K562 (cell line): ENCODE measurements at regions not wholly inside any gene's neighbourhood (a gene's known extent, or its start where the extent isn't known, plus 50 kb on each side); places are given as distances from the start of the nearest gene placed in this dataset.

Experiments
- ATAC-seq: fragments of 200-7000 bp; cut with Tn5 transposase; 3 replicates; pipeline ENCODE4 v1.9.1; 2020; ENCODE audit warnings: moderate library complexity
- BruUV-seq: library from RNA; stranded (reverse); fragments of 400-500 nt; replicated peaks from 2 replicates; lab custom pipeline; 2021; lab: Mats Ljungman, UMichigan
- CTCF ChIA-PET: fragments of 300-600 bp; formaldehyde crosslinking; extraction: SDS; loops from one replicate; lab custom pipeline; 2021; ENCODE audit warnings: low intra/inter-chr PET ratio; lab: Yijun Ruan, JAX
- POLR2A ChIA-PET: fragments of 300-600, 350-650 bp; sonication (Branson Sonifier 250); formaldehyde crosslinking; extraction: SDS; loops from one replicate; lab custom pipeline; 2021; ENCODE audit warnings: antibody characterized with exemption, inconsistent platforms; lab: Yijun Ruan, JAX
- DNase-seq, 4 experiments: peaks; one replicate each; pipeline versions ENCODE4 v3.0.0 to v3.0.0-alpha.2; 2011 to 2018; ENCODE audit warnings: low spot score in 3 of 4, mixed read lengths in 3 of 4; ENCODE audit errors: extremely low read depth in 1 of 4
- FAIRE-seq: peaks from 2 replicates; lab custom pipeline; 2011; peaks lifted over from hg19 to GRCh38; lab: Jason Lieb, UNC
- H2AFZ ChIP-seq: 2 replicates; pipeline ENCODE4 v1.6.0; 2011; ENCODE audit warnings: low read depth, low read length, control low read depth, inconsistent platforms
- H3K27ac ChIP-seq: fragments of 200-600 bp; 3 replicates; pipeline ENCODE4 v1.8.0; 2011; ENCODE audit warnings: low read depth, mild to moderate bottlenecking, control low read depth, inconsistent platforms, low read length, moderate library complexity, mixed read lengths; ENCODE audit errors: extremely low read depth
- H3K27me3 ChIP-seq, 2 experiments: fragments of 300-600 bp in 1 of 2; 2 replicates in 1 of 2; 3 replicates in 1 of 2; pipeline versions ENCODE4 v1.6.0 to v1.8.0; 2011; ENCODE audit warnings: inconsistent platforms in 2 of 2, low read length in 2 of 2, mild to moderate bottlenecking in 1 of 2, mixed read lengths in 1 of 2, moderate library complexity in 1 of 2; ENCODE audit not compliant: control insufficient read depth in 2 of 2, insufficient read depth in 2 of 2
- H3K36me3 ChIP-seq: fragments of 300-600 bp; 3 replicates; pipeline ENCODE4 v1.8.0; 2011; ENCODE audit warnings: mild to moderate bottlenecking, low read length, inconsistent platforms; ENCODE audit not compliant: control insufficient read depth, insufficient read depth
- H3K4me1 ChIP-seq, 2 experiments: fragments of 200-600 bp in 1 of 2; replicated peaks in 1 of 2; 2 replicates in 1 of 2; 3 replicates in 1 of 2; pipeline versions ENCODE4 v1.5.1 to v1.8.0; 2011; ENCODE audit warnings: inconsistent platforms in 2 of 2, low read length in 2 of 2, mild to moderate bottlenecking in 1 of 2, mixed read lengths in 1 of 2, moderate library complexity in 1 of 2; ENCODE audit not compliant: control insufficient read depth in 2 of 2, insufficient read depth in 2 of 2
- H3K4me2 ChIP-seq: 2 replicates; pipeline ENCODE4 v1.6.1; 2011; ENCODE audit warnings: low read length, control low read depth, inconsistent platforms, mixed read lengths; ENCODE audit not compliant: insufficient read depth
- H3K4me3 ChIP-seq: fragments of 200-600 bp; sonication (generic), shearing (Covaris generic); 2 replicates; pipeline ENCODE4 v1.5.1; 2016; ENCODE audit warnings: control low read depth, inconsistent platforms
- H3K79me2 ChIP-seq: fragments of 200-600 bp; 3 replicates; pipeline ENCODE4 v1.8.0; 2011; ENCODE audit warnings: low read length, inconsistent platforms; ENCODE audit not compliant: control insufficient read depth, insufficient read depth
- H3K9ac ChIP-seq, 2 experiments: 2 replicates each; pipeline versions ENCODE4 v1.6.0 to v1.6.1; 2011; ENCODE audit warnings: low read depth in 2 of 2, low read length in 2 of 2, control low read depth in 1 of 2, inconsistent platforms in 1 of 2, mild to moderate bottlenecking in 1 of 2, mixed read lengths in 1 of 2; ENCODE audit not compliant: insufficient read depth in 1 of 2
- H3K9me1 ChIP-seq: one replicate; pipeline ENCODE4 v1.6.0; 2011; ENCODE audit warnings: inconsistent platforms, mild to moderate bottlenecking, low read length, moderate library complexity; ENCODE audit not compliant: control insufficient read depth, insufficient read depth
- H3K9me3 ChIP-seq: replicated peaks from 2 replicates; pipeline ENCODE4 v1.5.1; 2011; ENCODE audit warnings: low read depth, low read length, inconsistent platforms; ENCODE audit not compliant: control insufficient read depth, insufficient read depth
- H4K20me1 ChIP-seq: replicated peaks from 2 replicates; pipeline ENCODE4 v1.6.1; 2011; ENCODE audit warnings: low read length, inconsistent platforms, mixed read lengths; ENCODE audit not compliant: control insufficient read depth, insufficient read depth
- DDX20 ChIP-seq: fragments of 450-650 bp; IDR thresholded peaks from 2 replicates; pipeline ENCODE4 v1.6.1; 2016; ENCODE audit warnings: missing genetic modification characterization, low read depth, mild to moderate bottlenecking, missing compliant biosample characterization, moderate library complexity
- MAFF ChIP-seq: IDR thresholded peaks from 2 replicates; pipeline ENCODE4 v1.6.1; 2012; ENCODE audit warnings: low read length, improper control_type of control experiment
- NBN ChIP-seq: fragments of 450-650 bp; IDR thresholded peaks from 2 replicates; pipeline ENCODE4 v1.6.1; 2016; ENCODE audit warnings: low read depth, mild to moderate bottlenecking
- NCOR1 ChIP-seq: fragments of 450-650 bp; IDR thresholded peaks from 2 replicates; pipeline ENCODE4 v1.6.1; 2016; ENCODE audit warnings: mild to moderate bottlenecking, moderate library complexity
- RBM25 ChIP-seq: fragments of 200-400 bp; formaldehyde crosslinking; IDR thresholded peaks from 2 replicates; pipeline ENCODE4 v1.6.1; 2018; ENCODE audit warnings: low read length, low read depth, moderate library complexity; ENCODE audit not compliant: severe bottlenecking
- SP2 ChIP-seq: IDR thresholded peaks from 2 replicates; pipeline ENCODE4 v1.6.1; 2011; ENCODE audit warnings: mild to moderate bottlenecking, low read depth, low read length, moderate library complexity; ENCODE audit not compliant: poor library complexity, severe bottlenecking; ENCODE audit errors: extremely low read depth
- ZNF695 ChIP-seq: fragments of 450-650 bp; formaldehyde crosslinking; IDR thresholded peaks from 2 replicates; pipeline ENCODE4 v1.4.0; 2020; ENCODE audit warnings: mild to moderate bottlenecking, moderate library complexity
- WGBS: fragments of 100-300 bp; shearing (Covaris generic); methylation state at CpG from one replicate; pipeline ENCODE4 v1.1.6; 2016; ENCODE audit warnings: low coverage, mixed read lengths; ENCODE audit not compliant: insufficient coverage; ENCODE audit errors: missing lambda C conversion rate; 5-methylcytosine and 5-hydroxymethylcytosine counted together
- in situ Hi-C: fragments of 300-500 bp; cut with MboI; formaldehyde crosslinking; loops from 4 replicates; pipeline ENCODE4 v1.15.0; 2018; ENCODE audit warnings: inconsistent platforms, mixed read lengths
- intact Hi-C: fragments of 100-400 bp; cut with micrococcal nuclease; formaldehyde crosslinking; loops from 2 replicates; pipeline ENCODE4 v1.14.2; 2022
- TF ChIP-seq, protein P1 (sequence below): fragments of 250-450 bp; sonication (Bioruptor Pico); IDR thresholded peaks from 2 replicates; pipeline ENCODE4 v1.4.0; 2020

DNA sequence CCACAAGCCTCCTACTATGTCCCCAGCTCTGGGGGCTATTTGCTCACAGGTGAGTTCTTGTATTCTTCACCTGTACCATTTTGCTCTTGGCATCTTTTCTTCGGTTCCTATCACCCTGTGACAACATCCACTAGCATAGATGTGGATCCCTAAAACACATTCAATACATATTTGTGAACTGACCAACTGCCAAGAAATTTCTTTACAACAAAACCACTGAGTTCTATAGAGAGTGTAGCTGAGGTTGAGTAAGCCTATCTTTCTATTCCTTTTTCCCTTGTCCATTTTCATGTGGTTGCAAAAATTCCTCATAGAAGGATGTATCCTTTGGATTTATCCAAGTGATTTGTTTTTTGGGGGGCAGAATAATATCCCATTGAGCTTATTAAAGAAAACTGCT lies 192.7 kb upstream of the ITGA4 start:
- intact Hi-C loops = no loop called here
- no peaks in the 10 kb centered on the region for H3K36me3 ChIP-seq
- ATAC-seq (no peak), DNase-seq (no peak), FAIRE-seq (no peak)
- no peak overlapping the region for H2AFZ ChIP-seq
- no peaks in the 10 kb centered on the region for H3K9me1 ChIP-seq
- POLR2A ChIA-PET = no interaction called here
- CTCF ChIA-PET = no interaction called here
- 0% methylated on average over 1 of the region's 1 CpG for WGBS
- TF ChIP-seq NBN (no peak), MAFF (no peak), SP2 (no peak), ZNF695 (CRISPR knock-in tag) (no peak), DDX20 (tag) (no peak), NCOR1 (no peak), RBM25 (no peak)
- TF ChIP-seq, protein P1, sequence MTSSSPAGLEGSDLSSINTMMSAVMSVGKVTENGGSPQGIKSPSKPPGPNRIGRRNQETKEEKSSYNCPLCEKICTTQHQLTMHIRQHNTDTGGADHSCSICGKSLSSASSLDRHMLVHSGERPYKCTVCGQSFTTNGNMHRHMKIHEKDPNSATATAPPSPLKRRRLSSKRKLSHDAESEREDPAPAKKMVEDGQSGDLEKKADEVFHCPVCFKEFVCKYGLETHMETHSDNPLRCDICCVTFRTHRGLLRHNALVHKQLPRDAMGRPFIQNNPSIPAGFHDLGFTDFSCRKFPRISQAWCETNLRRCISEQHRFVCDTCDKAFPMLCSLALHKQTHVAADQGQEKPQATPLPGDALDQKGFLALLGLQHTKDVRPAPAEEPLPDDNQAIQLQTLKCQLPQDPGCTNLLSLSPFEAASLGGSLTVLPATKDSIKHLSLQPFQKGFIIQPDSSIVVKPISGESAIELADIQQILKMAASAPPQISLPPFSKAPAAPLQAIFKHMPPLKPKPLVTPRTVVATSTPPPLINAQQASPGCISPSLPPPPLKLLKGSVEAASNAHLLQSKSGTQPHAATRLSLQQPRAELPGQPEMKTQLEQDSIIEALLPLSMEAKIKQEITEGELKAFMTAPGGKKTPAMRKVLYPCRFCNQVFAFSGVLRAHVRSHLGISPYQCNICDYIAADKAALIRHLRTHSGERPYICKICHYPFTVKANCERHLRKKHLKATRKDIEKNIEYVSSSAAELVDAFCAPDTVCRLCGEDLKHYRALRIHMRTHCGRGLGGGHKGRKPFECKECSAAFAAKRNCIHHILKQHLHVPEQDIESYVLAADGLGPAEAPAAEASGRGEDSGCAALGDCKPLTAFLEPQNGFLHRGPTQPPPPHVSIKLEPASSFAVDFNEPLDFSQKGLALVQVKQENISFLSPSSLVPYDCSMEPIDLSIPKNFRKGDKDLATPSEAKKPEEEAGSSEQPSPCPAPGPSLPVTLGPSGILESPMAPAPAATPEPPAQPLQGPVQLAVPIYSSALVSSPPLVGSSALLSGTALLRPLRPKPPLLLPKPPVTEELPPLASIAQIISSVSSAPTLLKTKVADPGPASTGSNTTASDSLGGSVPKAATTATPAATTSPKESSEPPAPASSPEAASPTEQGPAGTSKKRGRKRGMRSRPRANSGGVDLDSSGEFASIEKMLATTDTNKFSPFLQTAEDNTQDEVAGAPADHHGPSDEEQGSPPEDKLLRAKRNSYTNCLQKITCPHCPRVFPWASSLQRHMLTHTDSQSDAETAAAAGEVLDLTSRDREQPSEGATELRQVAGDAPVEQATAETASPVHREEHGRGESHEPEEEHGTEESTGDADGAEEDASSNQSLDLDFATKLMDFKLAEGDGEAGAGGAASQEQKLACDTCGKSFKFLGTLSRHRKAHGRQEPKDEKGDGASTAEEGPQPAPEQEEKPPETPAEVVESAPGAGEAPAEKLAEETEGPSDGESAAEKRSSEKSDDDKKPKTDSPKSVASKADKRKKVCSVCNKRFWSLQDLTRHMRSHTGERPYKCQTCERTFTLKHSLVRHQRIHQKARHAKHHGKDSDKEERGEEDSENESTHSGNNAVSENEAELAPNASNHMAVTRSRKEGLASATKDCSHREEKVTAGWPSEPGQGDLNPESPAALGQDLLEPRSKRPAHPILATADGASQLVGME (CRISPR knock-in tag) = no peak
- no TSS peak for BruUV-seq
- no peaks in the 10 kb centered on the region for H3K4me1 ChIP-seq
- H3K9me3 ChIP-seq = no peaks in the 10 kb centered on the region
- H3K27ac ChIP-seq = no peak overlapping the region
- no peak overlapping the region for H3K4me2 ChIP-seq
- no peaks in the 10 kb centered on the region for H4K20me1 ChIP-seq
- in situ Hi-C loops = no loop called here
- no peak overlapping the region for H3K4me3 ChIP-seq
- no peak overlapping the region for H3K9ac ChIP-seq
- no peaks in the 10 kb centered on the region for H3K79me2 ChIP-seq
- no peaks in the 10 kb centered on the region for H3K27me3 ChIP-seq
